ENCODE measurements at regions not wholly inside any gene's neighbourhood (a gene's known extent, or its start where the extent isn't known, plus 50 kb on each side); places are given as distances from the start of the nearest gene placed in this dataset.

DNA sequence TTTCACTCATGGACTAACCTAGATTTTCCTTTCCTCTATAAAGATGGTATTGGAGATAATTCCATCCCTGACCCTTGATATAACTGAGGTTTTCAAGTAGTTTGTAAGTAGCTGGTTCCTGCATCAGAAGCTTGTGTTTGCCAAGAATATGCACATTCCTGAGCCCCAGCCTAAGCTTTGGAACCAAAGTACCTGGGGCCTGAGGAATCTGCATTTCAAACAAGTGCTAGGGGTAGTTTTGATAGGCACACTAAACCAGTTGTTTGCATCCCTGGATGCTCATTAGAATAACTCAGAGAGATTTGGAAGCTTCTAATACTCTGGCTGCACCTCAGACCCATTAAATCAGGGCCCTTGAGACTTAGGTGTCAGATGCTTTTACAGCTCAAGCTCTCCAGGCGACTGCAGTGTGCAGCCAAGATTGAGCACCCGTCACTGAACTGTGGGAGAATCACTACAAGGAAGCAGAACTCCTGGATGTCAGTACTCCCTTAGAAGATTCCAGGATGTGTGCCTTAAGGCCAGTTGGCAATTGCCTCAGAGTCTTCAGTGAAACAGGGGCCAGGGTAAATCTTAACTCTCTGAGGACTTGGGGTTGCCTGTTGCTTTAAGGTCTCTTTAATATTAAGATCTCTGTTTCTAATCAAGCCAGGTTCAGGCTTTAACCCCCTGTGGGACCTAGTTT, 565.0 kb downstream of the REEP3 start:
- DNase-seq (ENCODE audit: low spot score): no peak
- in situ Hi-C loops (cut with HindIII; ENCODE audit: low sequenced_read_pairs): no loop called here

DNA sequence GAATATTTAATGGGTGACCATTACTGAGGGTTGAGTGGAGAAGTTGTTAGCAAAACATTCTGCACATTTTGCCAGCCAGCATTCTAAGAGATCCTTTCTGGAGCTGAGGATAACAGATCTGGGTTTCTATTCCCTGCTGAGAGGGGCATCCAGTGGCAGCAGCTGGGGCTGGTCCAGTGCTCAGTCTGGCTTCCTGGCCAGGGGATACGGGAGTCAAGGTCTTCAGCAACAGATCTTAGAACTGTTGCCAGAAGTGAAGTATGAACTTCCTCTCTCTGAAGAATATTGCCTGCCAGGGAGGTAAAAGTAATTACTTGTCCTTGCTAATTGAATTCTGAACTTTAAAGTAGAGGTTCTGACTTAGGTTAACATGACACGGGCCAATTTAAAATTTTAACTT, 568.4 kb downstream of the REEP3 start:
- in situ Hi-C loops (cut with HindIII; ENCODE audit: low sequenced_read_pairs): no loop called here
- DNase-seq (ENCODE audit: low spot score): no peak

DNA sequence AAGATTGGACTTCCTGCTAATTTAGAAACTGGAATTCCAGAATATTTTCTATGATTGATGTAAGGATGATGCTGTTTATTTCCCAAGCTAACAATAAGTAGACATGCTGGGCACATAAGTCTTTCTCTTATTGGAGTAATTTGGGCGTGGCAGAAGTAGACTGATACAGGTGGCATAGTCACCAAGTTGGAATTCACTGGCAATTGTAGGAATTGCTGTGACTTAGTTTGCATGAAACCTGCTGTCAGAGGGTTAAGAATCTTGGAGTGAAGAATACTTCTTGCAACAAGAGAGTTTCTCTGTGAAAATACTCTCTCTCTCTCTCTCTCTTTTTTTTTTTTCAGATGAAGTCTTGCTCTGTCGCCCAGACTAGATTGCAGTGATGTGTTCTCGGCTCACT, 569.7 kb downstream of the REEP3 start:
- no peak for DNase-seq (ENCODE audit: low spot score)
- in situ Hi-C loops (cut with HindIII; ENCODE audit: low sequenced_read_pairs): no loop called here

DNA sequence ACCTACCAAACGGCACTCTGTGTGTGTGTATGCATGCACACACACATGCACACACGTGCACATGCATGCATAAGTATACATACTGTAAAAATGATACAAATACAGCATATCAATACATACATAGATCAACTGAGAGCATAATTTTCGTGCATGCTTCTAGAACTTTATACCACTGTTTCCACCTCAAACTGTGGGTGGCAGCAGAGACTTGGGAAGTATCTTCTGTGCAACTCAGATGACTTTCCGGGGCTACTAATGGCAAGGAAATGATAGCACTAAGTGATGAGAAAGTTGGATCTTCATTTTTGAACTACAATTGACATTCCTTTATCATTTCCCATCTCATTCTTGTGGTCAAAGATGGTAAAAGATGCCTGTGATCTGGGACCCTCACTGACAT, 570.7 kb downstream of the REEP3 start:
- no peak for DNase-seq (ENCODE audit: low spot score)
- in situ Hi-C loops (cut with HindIII; ENCODE audit: low sequenced_read_pairs): no loop called here

DNA sequence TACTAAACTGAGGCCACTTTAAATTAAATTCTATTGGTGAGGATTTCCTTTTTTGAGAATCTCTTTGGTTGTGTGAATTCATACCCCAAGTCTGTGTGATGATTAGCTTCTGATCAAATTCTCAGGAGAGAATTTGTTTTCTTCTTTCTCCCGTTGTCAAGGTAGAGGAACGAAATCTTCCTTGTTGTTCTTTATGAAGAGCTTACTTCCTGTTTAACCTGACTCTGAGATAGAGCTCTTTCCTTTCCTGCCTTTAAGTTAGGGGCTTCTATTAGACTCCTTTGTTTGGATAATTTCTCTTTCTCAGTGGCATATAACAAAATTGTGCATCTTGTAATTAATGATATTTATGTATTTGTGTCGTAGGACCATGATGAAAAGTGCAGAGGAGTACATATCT, 572.1 kb downstream of the REEP3 start:
- in situ Hi-C loops (cut with HindIII; ENCODE audit: low sequenced_read_pairs): no loop called here

DNA sequence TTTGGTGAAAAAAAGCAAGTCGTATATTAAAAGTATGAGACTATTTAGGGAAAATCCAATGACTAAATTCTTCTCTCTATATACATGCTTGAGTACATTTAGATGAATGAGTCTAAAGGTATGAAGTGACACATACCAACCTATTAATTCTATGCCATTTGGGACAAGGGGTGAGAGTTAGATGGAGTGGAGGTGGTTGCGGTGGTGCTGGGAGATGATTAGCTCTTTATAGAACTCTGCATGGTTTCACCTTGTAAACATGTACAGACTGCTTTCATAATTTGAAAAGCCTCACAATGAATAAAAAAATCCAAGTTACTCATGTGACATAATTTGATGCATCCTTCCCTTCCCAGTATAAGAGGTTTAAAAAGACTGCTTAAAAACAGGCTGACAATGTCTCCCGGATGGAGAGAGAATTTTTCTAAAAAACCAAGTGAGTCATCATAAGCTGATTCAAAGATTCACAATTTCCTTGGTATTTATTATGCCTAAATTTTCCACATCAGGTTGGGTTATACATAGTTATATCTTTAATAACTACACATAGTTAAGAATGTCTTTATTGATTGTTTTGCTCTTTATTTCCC, 572.8 kb downstream of the REEP3 start:
- in situ Hi-C loops (cut with HindIII; ENCODE audit: low sequenced_read_pairs): no loop called here
- DNase-seq (ENCODE audit: low spot score): no peak

More for the DNA sequence above, 572.1 kb downstream of the REEP3 start:
- DNase-seq (ENCODE audit: low spot score): no peak

DNA sequence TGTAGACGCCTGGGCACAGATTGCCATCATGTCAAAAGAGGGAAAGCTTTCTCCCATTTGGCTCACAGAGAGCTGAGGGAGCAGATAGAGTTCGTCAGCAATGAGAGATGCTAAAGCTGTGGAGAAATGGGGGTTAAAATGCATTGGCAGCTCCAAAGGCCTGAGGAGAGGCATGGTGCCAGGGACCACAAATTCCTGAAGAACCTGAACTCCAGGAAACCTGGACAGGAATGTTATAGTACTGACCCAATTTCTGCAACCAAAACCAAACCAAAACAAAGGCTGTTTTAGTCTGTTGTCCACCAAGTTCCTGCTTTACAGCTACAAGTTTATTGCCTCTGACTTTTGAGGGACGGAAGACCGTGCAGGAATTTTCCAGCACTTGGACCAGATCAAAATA, 575.7 kb downstream of the REEP3 start:
- in situ Hi-C loops (cut with HindIII; ENCODE audit: low sequenced_read_pairs): no loop called here
- DNase-seq (ENCODE audit: low spot score): peak; percentile 80

DNA sequence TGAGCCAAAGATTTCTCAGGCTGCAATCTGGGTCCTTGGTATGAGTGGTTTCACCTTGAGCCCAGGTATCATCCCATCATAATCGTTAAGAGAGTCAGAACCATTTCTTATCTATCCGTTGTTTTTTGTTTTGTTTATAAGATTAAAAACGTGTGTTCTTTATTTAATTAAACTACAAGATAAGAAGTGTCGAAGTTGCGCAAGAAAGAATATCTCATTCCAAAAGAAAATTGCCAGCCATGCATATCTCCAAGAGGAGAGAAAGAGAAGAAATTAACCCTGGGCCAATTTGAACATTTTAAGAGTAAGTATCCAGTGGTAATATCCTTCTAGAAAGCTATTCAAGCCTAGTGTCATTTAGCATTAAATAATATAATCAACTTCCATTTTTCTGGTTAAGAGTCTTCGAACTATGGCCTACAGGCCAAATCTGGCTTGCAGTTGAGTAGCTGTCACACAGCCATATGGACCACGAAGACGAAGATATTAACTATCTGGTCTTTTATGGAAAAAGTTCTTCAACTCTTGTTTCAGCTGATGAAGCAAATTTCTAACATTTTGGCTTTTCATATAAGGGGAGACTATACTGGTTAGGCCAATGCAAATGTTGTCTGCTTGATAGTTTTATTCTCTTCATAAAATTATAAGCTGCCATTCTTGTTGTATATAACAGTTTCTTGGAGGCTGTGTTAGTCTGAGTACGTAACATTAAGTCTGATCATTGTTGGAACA, 576.4 kb downstream of the REEP3 start:
- in situ Hi-C loops (cut with HindIII; ENCODE audit: low sequenced_read_pairs): no loop called here
- no peak for DNase-seq (ENCODE audit: low spot score)

DNA sequence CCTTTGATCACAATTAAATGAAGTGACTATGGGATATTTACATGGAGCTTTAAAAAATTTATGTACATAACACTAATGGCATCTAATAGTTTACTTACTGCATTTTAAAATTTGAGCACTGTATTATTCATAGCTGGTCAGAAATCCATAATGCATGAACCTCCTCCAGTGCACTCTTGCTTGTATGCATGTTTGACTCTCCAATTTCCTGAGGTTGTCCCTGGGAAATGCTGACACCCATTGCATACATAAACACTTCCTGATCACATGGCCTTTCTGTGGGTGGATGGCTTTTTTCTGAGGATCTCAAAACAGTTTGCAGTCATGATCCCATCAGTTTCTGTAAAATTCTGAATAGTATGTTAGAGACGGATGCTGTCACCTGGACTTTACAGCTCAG, 577.8 kb downstream of the REEP3 start:
- in situ Hi-C loops (cut with HindIII; ENCODE audit: low sequenced_read_pairs): no loop called here

DNA sequence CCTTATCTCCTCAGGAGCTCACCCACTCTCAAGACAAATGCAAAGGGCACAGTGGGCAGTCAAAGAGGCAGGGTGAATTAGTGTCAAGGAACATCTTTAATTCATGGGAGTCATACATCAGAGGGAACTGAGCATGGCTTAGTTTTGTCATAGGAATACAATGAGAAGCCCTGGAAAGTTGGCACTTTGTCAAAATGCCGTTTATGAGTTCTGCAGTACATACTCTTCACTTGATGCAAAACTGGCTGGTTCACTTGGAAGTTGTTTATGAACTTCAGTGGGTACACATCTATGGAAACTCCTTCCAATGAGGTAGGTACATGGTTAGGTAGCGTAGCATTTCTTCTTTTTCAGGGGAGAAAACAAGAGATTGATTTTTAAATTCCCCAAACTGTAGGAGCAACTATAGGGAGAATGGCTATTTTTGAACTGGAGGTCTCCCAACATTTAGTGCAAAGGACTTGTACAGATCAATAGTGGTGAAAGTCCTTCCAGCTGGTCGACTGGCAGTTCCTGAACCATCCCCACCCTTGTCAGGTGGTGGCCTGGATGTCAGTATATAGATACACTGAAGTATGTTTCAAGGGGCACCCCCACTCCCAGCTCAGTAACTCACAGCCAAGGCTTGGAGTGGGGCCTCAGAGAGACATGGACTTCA, 580.5 kb downstream of the REEP3 start:
- in situ Hi-C loops (cut with HindIII; ENCODE audit: low sequenced_read_pairs): no loop called here
- no peak for DNase-seq (ENCODE audit: low spot score)

More for the DNA sequence above, 577.8 kb downstream of the REEP3 start:
- no peak for DNase-seq (ENCODE audit: low spot score)

DNA sequence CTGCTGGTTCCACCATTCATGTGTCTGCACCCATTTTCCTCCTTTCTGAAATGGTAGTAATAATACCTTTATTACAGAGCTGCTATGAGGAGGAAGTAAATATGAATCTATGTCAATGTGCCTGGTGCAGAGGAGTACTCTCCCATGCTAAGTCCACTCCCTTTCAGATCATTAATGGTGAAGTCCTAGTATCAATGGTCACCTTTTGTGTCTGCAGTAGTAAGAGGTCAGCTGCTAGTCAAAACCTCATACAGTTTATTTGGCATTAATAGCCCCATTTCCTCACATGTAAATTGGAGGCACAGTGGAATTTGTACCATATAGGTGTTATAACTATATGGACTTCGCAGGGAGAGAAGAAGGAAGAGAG, 581.0 kb downstream of the REEP3 start:
- in situ Hi-C loops (cut with HindIII; ENCODE audit: low sequenced_read_pairs): no loop called here
- DNase-seq (ENCODE audit: low spot score): no peak

DNA sequence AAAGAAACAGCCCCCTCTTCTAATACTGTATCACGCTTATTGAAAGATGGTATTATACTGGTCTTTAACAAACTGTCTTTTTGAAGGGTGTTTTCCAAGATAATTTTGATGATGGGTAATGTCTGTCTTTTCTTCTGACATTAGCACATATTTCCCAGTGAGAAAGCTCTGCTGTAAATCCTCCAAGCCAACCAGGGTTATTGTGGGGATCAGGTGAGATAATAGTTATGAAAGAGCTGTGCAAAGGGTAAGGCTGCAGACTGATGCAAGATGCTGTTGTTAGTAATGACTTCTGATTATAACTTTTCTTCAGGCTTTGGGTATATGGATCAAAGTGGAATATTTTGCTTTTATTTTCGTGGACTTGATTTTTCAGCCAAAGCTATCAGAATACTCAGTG, 581.7 kb downstream of the REEP3 start:
- DNase-seq (ENCODE audit: low spot score): no peak
- in situ Hi-C loops (cut with HindIII; ENCODE audit: low sequenced_read_pairs): no loop called here

DNA sequence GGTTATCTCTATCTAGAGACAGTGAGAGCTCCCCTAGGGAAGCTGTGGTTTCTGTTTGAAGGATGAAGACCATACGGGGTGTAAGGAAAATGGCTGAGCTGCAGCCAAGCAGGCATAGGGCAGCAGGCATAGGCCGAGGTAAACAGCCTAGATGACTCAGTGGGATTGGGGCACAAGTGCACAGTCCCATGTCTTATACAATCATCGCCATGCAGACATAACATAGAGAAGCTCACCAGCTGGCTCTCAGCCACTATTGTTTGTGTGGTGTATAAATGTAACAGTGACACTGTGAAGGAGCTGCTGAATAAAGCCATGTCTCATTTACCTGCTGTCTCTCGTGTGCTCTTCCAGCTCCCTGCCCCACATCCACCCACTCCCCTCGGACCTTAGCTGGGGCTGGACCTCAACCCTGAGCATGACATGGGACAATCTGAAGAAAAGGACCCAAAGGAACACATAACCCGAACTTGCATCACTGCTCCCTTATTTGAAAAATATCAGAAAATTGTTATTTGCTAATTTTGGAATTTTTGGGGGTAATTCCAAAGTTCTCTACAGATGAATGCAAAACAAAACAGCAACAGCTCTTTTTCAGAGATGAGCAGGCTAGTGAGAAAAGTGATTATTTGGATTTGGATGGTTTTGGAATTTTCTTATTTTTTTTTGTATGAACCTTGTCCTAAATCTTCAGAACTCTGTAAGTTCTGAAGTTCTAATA, 582.7 kb downstream of the REEP3 start:
- in situ Hi-C loops (cut with HindIII; ENCODE audit: low sequenced_read_pairs): no loop called here
- no peak for DNase-seq (ENCODE audit: low spot score)

DNA sequence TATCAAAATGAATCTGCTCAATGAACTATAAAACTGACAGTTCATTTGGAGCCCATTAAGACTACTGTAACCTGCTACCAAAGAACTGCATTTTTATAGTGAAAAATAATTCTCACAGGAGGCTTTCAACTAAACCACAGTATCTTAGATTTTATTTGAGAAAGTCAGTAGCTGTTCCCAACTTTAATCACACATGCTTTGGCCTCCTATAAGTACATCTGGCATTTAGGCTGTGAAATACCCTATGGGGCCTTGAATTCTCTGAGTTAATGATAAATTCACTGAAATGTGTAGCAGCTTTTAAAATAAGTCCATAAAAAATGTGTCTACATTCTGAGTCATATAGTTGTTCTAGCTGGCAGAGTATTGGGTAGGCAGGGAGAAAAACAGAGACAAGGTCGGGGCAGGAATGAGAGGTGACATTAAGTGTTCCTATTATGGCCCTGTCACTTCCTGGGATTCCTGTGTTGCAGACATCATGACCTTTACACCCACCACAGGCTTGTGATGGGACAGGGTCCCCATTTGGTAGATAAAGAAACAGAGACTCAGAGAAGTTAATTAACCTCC, 588.8 kb downstream of the REEP3 start:
- no peak for DNase-seq (ENCODE audit: low spot score)
- in situ Hi-C loops (cut with HindIII; ENCODE audit: low sequenced_read_pairs): no loop called here

DNA sequence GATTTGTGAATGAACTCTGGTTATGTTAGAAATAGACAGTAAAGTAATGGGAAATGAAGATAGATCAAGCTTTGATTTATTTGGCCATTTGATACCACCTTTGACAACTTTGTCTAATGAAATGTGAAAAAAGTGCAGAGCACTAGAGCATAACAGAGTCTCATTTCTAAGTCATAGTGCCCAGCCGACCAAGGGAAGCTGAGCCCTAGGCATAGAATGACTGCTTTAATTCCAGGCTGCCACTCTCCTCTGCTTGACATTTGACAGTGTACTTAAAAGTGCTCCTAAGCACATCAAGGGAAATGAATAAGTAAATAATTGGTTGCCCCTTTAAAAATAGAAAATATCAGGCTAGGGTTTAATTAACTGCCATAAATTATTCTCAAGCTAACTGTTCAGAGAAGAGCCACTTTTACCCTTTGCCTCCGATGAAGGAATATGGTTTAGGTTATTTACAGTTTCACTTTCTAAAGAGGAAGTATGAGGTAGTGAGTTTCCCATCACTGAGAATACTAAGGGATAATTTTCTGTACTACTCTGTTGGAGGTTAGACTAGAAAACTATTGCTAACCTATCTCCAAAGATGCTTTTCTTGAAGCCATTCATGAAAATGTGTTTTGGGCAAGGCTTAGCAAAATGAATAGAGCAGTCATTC, 591.6 kb downstream of the REEP3 start:
- no peak for DNase-seq (ENCODE audit: low spot score)
- in situ Hi-C loops (cut with HindIII; ENCODE audit: low sequenced_read_pairs): no loop called here

DNA sequence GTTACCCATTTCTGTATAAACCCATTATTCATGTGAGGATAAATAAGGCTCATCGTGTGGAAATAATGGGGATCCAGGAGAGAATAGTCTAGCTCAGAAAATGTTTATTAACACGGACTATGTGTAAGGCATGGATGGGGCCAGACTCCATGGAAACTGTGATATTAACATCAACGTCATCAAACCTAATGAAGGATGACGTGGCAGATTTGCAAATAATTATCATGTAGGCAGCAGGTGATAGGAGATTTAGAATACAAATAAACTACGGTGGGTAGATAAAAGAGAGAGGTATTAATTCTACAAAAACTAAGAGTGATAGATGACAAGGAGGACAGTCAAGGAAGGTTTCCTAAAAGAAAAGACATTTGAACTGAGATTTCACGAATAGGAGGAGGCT, 592.2 kb downstream of the REEP3 start:
- no peak for DNase-seq (ENCODE audit: low spot score)
- in situ Hi-C loops (cut with HindIII; ENCODE audit: low sequenced_read_pairs): no loop called here

DNA sequence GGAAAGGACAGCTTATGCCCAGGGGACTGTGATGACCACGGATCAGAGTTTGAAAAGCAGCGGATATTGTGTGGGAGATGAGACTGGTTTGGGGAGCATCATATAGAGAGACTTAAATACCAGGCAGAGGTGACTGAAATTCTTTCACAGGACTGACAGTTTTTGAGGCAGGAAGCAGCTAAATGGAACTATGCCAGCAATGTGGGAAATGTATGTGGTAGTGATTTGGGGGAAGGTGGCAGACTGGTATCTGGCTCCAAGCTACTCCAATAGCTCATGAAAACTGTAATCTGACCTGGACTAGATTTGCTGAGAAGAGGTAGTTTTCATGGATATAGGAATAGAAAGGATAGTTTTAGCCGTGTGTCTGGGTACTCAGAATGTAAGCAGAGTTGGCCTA, 592.6 kb downstream of the REEP3 start:
- in situ Hi-C loops (cut with HindIII; ENCODE audit: low sequenced_read_pairs): no loop called here

DNA sequence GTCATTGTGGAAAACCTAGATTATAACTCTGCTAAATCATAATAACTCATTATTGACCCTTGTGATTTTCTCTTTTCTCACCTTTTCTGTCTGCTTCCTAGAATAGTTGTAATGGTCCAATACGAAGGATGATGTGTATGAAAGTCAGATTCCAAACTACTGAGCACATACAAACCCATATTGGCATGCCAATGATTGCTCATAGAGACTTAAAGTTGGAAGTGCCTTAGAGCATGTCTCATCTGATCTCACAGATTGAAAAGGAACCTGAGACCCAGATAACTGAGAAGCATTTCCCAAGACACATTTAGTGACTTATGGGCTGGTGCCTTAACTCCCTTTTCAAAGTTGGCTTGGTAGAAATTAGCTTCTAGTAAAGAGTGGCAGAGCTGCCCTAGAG, 594.3 kb downstream of the REEP3 start:
- no peak for DNase-seq (ENCODE audit: low spot score)
- in situ Hi-C loops (cut with HindIII; ENCODE audit: low sequenced_read_pairs): no loop called here

More for the DNA sequence above, 592.6 kb downstream of the REEP3 start:
- no peak for DNase-seq (ENCODE audit: low spot score)

All from G401 (cell line).